Activated CD4-positive, alpha-beta T cell treated with anti-CD3 and anti-CD28 coated beads, Interleukin-2, amount 50 U/mL, for 4 hours (primary cell): ENCODE measurements at regions not wholly inside any gene's neighbourhood (a gene's known extent, or its start where the extent isn't known, plus 50 kb on each side); places are given as distances from the start of the nearest gene placed in this dataset.

Experiments used
- DNase-seq, 2 experiments: peaks; one replicate each; pipeline ENCODE4 v3.0.0-alpha.2; 2020

DNA sequence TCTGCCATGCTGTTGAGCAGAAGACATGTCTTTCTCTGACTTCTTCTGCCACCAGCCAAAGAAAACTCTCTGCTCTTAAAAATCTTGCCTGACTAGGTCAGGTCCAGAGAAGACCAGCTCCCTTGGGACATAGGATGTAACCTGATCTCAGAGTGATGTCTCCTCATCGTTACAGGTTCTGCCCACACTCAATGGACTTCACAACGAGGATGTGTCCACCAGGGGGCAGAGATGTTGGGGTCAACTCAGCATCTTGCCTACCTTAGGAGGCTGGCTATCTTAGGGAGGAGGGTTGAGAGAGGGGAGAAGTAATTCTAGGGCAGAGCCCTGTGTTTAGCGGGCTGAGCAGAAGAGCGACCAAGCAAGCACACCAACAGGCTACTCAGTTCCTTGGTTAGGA is 207.6 kb upstream of the CDH4 start:
- DNase-seq = no peak

DNA sequence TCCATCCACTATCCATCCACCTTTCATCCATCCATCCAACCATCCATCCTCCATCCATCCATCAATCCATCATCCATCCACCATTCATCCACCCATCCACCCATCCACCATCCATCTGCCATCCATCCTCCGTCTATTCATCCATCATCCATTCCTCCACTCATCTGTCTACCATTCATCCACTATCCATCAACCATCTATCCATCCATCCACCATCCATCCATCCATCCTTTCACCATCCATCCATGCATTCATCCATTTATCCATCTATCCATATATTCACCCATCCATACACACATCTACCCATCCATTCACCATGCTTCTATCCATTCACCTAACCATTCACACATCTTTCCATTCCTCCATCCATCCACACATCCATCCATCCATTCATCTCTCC is 207.0 kb upstream of the CDH4 start:
- DNase-seq = no peak

DNA sequence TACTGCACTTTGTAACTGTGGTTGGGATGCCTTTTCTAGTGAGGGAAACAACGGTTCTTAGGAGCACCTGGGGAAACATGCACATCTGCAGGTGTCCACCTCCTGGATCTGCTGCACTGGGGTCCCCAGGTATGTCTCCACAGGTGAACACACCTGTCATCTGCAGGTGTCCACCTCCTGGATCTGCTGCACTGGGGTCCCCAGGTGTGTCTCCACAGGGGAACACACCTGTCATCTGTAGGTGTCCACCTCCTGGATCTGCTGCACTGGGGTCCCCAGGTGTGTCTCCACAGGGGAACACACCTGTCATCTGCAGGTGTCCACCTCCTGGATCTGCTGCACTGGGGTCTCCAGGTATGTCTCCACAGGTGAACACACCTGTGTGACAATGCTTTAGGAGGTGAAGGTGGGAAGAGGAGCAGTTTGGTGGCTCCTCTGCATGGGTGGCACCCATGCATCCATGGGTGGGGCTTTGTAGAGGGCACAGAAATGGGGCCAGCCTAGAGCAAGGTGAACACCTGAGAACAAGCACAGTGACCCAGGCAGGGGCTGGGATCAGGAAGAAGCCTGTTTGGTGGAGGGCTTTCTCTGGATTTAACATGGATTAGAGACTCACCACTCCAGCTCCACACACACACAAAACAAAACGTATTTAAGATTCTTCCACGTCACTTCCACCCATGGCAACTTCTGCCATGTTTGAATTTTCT is 206.0 kb upstream of the CDH4 start:
- no peak for DNase-seq

DNA sequence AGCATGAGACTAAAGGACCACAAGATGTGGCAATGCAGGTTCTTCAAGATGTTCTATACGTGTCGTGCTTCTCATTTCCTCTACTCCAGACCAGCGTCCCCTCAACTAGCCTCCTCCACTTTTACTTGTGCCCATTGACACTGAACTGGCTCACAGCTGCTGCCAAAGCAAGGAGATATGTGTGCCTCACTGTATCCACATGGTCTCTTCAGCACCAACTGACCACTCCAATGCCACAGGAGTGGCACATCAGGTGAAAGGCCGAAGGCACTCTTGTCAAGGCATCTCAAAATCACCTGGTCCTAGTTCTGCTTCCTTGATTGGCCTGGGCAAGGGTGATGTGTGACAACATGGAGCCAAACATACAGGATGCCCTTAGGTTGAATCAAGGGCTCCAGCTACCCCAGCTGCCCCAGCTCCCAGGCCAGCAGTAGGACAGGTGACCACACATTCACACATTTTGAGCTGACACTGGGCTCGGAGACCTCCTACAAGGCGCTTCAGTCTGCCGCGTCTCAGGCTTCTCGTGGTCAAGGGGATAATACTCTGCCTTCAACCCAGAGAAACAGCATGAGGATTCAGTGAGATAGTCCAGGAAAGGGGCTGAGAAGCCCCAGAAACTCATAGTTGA is 205.2 kb upstream of the CDH4 start:
- no peak for DNase-seq

DNA sequence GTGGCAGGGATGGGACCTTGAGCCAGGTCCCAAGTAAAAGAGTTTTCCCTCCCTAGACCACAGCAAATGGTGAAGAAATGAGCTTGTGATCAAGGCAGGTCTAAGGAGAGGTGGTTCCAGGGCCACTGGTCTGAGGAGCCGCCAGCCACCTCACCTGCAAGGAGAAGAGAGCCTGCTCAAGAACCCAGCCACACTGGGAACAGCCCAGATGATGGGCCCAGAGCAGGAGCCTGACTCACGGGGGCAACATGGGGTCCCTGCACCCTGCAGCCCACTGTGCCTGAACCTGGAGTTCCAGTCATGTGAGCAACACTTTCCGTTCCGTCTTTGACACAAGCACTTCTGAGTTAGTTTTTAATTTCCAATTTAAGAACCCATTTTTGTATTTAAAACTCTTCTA is 204.5 kb upstream of the CDH4 start:
- no peak for DNase-seq

DNA sequence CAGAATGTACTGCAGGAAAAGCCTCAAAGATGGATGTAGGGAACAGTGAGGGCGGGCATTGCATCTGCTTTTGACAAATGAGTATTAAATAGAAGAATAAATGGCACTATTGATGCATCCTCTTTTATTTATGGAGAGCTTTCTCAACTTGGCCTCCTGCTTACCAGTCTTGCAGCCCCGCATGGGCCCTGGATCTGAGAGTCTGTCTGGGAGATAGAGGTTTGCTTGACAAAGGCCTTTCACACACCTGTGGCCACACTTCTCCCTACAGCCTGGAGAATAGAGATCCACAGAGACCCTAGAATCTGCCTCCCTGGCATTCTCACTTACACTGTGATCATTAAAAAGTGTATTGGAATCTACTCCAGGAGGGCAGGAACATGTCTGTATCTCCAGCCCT is 203.8 kb upstream of the CDH4 start:
- no peak for DNase-seq

DNA sequence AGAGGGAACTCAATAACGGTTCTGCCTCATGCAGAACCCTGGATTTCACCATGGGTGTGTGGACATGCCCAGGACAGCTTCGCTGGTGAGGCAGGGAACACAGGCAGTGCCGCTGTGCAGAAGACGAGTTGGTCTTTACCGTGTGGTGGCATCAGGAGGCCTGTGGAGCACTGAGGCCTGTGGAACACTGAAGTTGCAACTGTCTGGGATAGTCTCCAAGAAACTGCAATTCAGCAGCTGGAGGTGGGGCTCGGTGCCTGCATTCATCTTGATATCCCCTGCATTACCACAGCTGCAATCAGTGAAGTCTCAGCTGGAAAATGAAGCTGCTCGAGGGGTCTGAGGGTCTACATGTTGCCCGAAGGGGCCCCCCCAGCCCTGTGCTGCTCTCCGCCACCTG is 202.4 kb upstream of the CDH4 start:
- DNase-seq = no peak

DNA sequence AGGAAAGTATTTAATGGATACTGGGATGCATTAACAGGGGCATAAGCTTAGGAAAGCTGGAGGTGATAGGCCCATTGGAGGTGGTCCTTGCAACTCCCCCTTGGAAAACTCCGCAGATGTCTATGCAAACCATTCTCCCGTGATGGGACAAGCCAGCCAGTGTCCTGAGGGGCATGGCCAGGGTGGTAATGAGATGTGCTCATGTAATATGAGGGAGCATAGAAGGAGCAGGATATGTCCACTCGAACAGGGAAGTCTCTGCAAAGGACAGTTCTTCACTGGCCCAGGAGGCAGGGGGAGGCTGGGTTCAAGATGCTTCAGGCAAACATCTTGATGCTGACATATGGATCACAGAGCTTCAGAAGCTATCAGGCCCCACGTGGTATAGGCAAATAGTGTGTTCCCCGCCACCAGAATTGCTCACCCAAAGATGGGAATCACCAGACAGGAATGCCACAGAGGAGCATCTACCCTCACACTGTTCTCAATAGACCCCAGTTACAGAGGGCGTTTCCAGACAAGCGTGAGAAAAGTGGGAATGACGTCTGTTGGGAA is 201.6 kb upstream of the CDH4 start:
- no peak for DNase-seq

DNA sequence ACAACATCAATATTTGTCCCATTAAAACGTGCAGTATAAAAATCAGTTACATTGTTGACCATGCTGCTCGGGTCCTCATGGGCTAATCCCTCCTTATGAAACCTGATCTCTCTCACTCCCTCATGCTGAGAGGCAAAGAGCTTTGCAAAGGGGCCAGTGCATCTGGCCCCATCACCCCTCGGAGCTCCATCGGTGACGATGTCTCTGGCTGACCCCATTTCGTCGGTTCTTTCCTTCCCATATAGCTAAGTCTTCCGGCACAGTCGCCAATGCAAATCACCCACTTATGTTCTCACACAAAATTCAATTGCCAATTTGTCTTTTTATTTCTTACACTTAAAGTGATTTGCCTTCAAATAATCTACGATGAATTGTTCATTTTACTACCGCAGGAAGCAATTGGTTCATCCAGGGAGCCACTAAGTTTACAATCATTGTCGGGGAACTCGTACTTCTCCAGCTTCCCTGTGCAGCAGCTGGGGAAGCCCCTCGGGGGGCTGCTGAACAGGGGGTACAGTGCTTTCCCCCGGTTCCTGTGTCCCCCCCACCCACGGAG is 199.8 kb upstream of the CDH4 start:
- no peak for DNase-seq

DNA sequence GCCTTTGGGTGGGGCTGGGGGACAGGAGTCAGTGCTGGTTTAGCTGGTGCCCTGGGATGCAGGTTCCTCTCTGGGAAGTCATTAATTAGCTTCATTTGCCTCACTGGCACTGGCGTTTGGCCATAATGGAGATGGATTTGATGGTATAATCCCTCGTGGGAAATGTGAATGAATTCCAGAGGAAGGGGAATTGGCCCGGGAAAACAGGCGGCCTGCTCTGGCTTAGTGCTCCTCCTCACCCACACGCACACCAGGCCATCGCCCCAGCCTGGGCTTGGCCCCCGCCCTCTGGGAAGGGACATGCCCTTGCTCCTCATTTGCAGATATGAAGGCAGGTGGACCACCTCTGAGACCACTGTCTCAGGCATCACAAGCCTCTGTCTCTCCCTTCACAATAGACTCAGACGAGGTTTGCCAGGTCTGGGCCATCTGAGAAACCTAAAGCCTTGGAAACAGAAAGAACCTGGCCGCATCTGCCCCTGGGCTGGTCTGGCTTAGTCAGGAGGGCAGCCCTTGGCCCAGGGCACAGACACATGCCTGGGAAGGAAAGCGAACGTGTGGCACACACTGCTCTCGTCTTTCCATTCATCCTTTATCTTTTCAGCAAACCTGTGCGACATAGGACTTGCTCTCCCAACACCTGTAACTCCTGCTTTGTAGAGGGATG is 199.2 kb upstream of the CDH4 start:
- DNase-seq = no peak

DNA sequence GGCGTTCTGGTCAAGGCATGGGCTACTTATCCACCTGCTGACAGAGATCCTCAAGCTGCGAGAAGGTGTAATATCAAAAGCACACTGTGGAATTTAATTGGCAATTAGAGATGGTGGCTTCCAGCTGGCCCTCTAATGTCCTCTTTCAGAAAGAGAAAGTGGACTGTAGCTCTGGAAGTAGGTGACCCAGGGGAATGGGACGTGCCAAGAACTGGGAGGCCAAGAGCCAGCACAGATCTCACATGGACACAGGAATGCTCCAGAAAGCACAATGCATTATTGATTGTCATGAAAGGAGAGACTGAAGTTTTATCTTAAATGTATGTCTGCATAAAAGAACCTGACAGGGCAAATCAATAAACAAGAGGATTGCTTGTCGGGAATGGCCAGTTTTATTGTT is 198.6 kb upstream of the CDH4 start:
- DNase-seq = no peak

DNA sequence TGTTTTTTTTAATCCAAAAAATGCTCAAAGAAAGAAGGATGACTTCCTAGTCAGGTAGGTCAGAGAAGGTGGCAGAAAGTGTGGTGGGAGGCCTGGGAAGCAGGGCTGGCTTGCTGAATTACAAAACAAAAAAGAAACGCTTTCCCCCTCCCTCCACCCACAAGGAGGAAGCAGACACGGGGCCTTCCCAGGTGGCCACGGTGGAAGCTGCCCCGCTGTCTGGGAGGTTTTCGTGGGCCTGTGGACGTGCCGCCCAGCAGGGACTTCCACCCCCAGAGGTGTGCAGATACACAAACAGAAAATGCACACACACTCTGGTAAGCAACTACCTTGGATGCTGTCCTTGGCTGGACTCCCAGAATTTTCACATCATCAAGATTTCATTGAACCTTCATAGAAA is 198.2 kb upstream of the CDH4 start:
- DNase-seq = no peak

DNA sequence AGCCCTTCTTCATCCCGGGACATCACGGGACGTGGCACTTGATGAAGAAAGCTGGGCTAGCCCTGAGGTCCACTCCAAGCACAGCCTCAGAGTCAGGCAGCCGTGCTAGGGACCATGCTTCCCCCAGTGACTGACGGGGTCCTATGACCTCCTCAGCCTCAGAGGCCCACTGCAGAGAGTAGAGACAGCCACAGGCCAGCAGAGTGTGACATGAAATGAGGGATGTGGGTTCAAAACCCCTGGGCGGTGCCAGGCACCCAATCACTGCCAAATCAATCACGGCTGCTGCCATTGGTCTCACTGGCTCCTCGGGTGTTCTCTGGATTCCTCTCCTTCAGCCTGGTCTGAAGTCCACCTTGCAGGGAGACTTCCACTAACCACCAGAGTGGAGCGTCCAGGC is 197.7 kb upstream of the CDH4 start:
- DNase-seq = no peak

DNA sequence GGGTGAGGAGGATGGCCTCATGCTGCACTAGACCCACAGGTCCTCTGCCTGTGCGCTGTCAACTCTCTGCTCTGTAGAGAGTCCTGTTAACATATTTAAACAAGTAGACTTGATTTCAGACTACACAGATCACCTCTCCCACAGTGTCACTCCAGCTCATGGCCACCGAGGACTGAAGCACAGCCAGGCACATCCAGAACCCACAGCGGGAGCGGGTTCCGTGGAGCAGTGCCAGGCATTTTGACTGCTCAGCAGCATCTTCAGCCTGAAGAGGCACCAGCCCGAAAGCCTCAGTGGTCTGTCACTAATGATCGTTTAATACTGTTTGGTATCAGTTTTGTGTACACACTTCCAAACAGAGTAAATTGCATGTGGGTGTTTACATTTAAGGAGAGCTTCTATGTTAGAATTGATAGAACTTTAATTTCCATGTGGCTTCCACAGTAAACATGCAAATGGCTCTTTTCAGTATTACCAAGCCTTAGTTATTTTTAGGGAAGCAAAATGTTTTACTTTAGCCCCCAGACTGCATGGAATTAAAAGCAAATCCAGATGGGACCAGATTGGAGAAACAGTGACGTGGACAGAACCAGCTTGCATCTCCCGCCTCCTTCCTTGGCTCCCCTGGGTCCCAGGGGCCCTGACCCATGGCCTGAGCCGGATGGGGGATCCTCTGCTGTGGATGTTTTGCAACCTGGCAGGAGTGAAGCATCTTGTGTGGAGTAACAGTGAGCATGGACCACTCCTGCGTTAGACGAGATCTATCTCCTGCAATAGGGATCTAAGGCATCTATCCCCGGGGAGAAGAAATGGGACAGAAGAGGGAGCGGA is 196.7 kb upstream of the CDH4 start:
- no peak for DNase-seq

DNA sequence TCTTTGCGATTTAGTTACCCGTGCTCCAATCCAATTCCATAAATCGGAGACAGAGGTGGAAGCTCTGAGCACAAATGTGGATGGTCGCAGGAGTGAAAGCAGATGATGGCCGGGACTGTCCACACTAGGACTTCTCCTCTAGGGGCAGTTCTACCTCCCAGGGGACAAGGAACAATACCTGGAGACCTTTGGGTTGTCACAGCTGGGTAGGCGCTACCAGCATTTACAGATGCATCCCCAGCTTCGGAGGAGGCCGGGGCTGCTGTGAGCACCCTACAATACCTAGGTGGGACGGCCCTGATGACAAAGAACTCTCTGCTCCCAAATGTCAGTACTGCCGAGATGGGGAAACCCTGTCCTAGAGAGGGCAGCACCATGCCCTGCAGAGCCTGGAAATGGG is 195.9 kb upstream of the CDH4 start:
- DNase-seq = no peak

DNA sequence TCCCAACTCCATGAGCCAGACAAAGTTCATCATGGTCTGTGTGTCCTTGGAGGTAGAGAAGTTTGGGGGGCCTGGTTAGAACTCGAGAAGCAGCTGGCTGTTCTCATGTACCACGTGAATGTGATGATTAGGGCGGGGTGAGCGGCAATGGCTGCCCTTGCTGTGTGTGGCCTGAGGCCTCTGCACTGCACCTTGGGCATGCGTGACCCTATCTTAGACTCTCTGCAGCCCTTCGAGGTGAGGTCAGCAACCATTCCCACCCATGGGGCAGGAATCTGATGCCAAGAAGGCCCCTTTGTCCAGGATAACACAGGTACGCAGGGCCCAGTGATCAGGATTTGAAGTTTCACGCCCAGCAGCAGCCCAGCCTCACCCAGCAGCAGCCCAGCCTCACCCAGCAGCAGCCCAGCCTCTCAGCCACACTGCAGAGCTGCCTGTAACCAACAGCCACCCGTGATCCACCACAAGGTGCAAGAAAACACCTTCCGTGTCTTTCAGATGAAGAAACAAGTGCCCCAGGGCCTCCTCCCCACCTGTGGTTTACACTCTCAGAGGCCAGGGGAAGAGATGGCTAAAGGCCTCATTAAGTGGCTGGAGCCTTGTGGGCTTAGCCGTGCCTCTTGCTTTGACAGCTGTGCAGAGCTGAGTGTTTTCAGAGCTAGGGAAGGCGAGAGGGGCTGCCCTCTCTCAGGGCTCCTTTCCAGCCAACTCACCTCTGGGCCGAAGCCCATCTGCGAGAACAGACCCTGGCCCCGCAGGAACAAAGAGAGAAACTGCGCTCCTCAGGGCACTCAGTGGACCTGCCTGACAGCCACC is 195.2 kb upstream of the CDH4 start:
- DNase-seq = no peak

DNA sequence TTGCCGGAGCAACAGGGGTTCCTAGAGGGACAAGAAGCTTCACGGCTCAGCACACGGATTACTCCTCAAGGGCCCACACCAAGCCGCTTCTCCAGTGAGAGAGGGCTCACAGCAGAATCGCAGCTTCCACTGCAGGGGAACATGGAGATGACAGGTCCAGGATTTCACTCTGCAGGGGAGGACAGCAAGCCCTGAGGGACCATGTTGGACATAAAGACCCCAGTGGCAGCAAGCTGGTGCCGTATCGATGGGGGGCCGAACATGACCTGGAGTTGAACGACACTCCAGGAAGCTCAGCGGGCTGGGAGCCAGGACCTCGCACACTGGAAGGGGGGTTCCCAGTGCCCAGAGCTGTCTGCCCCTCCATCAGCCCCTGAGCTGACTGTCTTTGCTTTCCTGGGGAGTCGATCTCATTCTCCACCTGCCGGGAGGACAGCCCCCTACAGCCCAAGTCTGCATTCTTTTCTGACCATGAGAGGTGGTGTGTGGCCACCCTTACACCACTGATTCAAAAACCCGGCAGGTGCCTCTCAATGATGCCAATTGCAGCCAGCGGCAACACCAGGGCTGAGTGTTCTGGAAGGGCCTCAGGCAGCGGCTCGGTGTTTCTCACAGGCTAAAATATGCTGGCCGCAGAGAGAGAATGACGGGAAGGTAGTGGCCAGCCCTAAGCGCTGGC is 194.5 kb upstream of the CDH4 start:
- no peak for DNase-seq

DNA sequence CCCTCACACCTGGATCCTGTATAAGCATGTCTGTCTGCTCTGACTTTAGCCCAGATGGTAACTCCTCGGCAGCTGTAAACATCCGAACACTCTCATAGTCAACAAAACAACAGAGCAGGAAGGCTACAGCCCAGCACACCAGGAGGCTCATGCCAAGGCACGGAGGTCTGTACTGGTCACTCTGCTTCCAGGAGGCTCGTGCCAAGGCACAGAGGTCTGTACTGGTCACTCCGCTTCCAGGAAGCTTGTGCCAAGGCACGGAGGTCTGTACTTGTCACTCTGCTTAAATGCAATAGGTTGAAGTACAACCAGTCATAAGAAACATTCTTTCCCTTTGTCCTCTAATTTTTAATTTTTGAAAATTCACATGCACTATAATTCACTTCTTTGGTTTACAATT is 190.1 kb upstream of the CDH4 start:
- no peak for DNase-seq

DNA sequence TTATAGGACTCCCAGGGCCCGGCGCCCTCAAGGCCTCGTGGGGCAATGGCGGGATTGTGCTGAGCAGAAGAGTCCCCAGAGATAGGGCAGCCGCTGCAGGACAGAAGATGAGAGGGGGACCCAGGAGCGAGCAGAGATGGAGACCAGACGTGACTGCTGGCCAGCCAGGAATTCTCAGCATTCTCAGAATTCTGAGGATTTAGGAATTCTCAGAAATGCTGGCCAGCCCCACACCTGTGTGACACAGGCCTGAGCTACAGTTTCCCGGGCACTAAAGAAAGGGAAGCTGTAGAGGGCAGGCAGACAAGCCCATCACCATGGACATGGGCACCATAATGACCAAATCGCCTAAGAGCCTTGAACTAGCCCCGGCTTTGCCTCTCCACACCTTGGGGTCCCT is 186.2 kb upstream of the CDH4 start:
- no peak for DNase-seq

DNA sequence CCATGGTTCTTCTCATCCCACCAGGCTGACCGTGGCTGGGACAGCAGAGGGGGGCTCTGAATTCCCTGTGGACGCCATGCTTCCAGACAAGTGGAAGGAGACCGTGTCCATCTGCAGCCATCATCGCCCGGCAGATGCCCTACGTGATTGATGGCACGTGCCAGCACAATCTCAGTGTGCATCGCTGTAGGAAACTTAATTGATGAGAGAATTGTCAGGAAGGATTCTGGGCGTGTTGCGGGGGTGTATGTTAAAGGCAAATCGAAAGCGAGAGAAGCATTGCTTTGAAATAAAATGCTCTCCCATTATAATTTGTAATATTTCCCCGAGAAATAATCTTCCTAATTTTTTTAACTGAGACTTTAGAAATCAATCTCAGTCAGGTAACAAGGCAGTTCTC is 185.5 kb upstream of the CDH4 start:
- DNase-seq = no peak

DNA sequence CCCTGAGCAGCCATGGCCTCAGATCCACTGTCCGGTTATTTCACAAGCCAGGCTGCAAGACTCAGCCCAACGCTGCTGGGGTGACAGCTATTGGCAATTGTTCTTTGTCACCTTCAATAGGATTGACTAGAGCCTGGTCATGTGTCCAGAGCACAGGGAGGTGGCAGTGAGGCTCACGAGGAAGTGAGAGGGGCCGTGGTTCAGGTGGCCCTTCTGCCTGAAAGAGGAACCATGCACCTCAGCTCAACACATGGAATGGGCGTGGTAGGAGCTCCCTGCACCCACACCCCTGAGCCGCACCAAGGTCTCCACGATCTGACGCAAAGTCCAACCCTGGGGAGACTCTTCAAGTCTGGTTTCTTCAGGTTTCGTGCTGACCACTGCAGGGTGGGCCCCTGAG is 184.8 kb upstream of the CDH4 start:
- no peak for DNase-seq

DNA sequence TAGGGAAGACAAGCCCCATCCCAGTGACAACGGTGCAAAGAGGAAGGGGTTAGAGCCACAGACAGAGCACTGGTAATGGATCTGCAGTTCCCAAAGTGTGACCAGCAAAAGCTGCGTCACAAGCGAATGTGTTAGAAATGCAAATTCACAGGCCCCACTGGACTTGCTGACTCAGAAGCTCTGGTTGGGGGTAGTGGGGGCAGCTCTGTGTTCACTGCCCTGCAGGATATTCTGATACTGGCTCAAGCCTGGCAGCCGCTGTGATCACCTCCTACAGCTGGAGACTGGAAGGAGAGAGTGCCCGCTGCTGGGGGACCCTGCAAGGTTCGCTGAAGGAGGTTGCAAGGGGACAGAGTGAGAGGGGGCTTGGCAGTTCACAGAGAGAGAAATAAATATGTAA is 179.7 kb upstream of the CDH4 start:
- no peak for DNase-seq
